HEK293 (cell line): ENCODE measurements at regions not wholly inside any gene's neighbourhood (a gene's known extent, or its start where the extent isn't known, plus 50 kb on each side); places are given as distances from the start of the nearest gene placed in this dataset.

Experiments
- CTCF ChIA-PET: fragments of 350-600 bp; formaldehyde crosslinking; extraction: SDS; loops from one replicate; lab custom pipeline; 2021; ENCODE audit warnings: antibody characterized with exemption; lab: Yijun Ruan, JAX
- POLR2A ChIA-PET: fragments of 300-600 bp; formaldehyde crosslinking; extraction: SDS; loops from one replicate; lab custom pipeline; 2020; ENCODE audit warnings: antibody characterized with exemption, inconsistent platforms; lab: Yijun Ruan, JAX
- H3K27ac ChIP-seq: fragments of 200-500 bp; sonication (Bioruptor generic); 2 replicates; pipeline ENCODE4 v1.5.1; 2014; ENCODE audit warnings: low read depth, low read length, control low read depth, inconsistent platforms; ENCODE audit errors: extremely low read depth
- H3K36me3 ChIP-seq, 2 experiments: fragments of 200-500 bp in 1 of 2; sonication (Bioruptor generic) in 1 of 2; 1 replicate in 1 of 2; 2 replicates in 1 of 2; pipeline ENCODE4 v1.5.1; 2014 to 2017; ENCODE audit warnings: inconsistent platforms in 2 of 2, low read length in 2 of 2; ENCODE audit not compliant: control insufficient read depth in 2 of 2, insufficient read depth in 1 of 2
- H3K4me1 ChIP-seq: fragments of 200-500 bp; sonication (Bioruptor generic); 2 replicates; pipeline ENCODE4 v1.5.1; 2014; ENCODE audit warnings: mild to moderate bottlenecking, low read length, inconsistent platforms; ENCODE audit not compliant: control insufficient read depth, insufficient read depth
- H3K4me3 ChIP-seq: 2 replicates; pipeline ENCODE4 v1.5.1; 2011; ENCODE audit warnings: low read depth, mild to moderate bottlenecking, control low read depth, low read length, moderate library complexity
- H3K9me3 ChIP-seq: fragments of 200-500 bp; sonication (Bioruptor generic); 2 replicates; pipeline ENCODE4 v1.5.1; 2014; ENCODE audit warnings: low read depth, low read length, inconsistent platforms; ENCODE audit not compliant: control insufficient read depth, insufficient read depth
- OSR2 ChIP-seq: fragments of 450-650 bp; formaldehyde crosslinking; IDR thresholded peaks from 2 replicates; pipeline ENCODE4 v1.5.1; 2016; ENCODE audit warnings: missing biosample characterization, missing genetic modification characterization
- OVOL3 ChIP-seq: fragments of 450-650 bp; formaldehyde crosslinking; IDR thresholded peaks from 2 replicates; pipeline ENCODE4 v1.5.1; 2016; ENCODE audit warnings: missing biosample characterization, missing genetic modification characterization
- PRDM1 ChIP-seq: fragments of 450-650 bp; formaldehyde crosslinking; IDR thresholded peaks from 2 replicates; pipeline ENCODE4; 2016; ENCODE audit warnings: missing biosample characterization, missing genetic modification characterization
- SETDB1 ChIP-seq: IDR thresholded peaks from one replicate; pipeline ENCODE4 v1.6.1; 2017; ENCODE audit warnings: mild to moderate bottlenecking, low read length, moderate library complexity, mixed read lengths; ENCODE audit not compliant: insufficient read length
- TCF7L2 ChIP-seq: IDR thresholded peaks from 2 replicates; pipeline ENCODE4 v1.6.1; 2011; ENCODE audit warnings: low read depth, mild to moderate bottlenecking, inconsistent platforms, low read length, moderate library complexity, borderline replicate concordance
- ZFP69B ChIP-seq: fragments of 450-650 bp; formaldehyde crosslinking; IDR thresholded peaks from 2 replicates; pipeline ENCODE4 v1.5.1; 2016; ENCODE audit warnings: missing biosample characterization, missing genetic modification characterization
- ZNF133 ChIP-seq: fragments of 450-650 bp; formaldehyde crosslinking; IDR thresholded peaks from 2 replicates; pipeline ENCODE4 v1.5.1; 2016; ENCODE audit warnings: missing biosample characterization, missing genetic modification characterization
- ZNF184 ChIP-seq: fragments of 450-650 bp; IDR thresholded peaks from 2 replicates; pipeline ENCODE4 v1.5.1; 2018; ENCODE audit warnings: missing biosample characterization, mild to moderate bottlenecking, missing genetic modification characterization
- ZNF211 ChIP-seq: fragments of 450-650 bp; formaldehyde crosslinking; IDR thresholded peaks from 2 replicates; pipeline ENCODE4 v1.5.1; 2016; ENCODE audit warnings: low read depth, missing biosample characterization, missing genetic modification characterization
- ZNF248 ChIP-seq: fragments of 450-650 bp; formaldehyde crosslinking; IDR thresholded peaks from 2 replicates; pipeline ENCODE4 v1.5.1; 2017; ENCODE audit warnings: missing biosample characterization, missing genetic modification characterization
- ZNF404 ChIP-seq: fragments of 450-650 bp; formaldehyde crosslinking; IDR thresholded peaks from 2 replicates; pipeline ENCODE4 v1.5.1; 2017; ENCODE audit warnings: missing biosample characterization, missing genetic modification characterization
- ZNF501 ChIP-seq: fragments of 450-650 bp; formaldehyde crosslinking; IDR thresholded peaks from 2 replicates; pipeline ENCODE4 v1.5.1; 2016; ENCODE audit warnings: missing biosample characterization, missing genetic modification characterization
- ZNF514 ChIP-seq: fragments of 450-650 bp; formaldehyde crosslinking; IDR thresholded peaks from 2 replicates; pipeline ENCODE4 v1.5.1; 2016; ENCODE audit warnings: missing biosample characterization, missing genetic modification characterization
- ZNF571 ChIP-seq: fragments of 450-650 bp; formaldehyde crosslinking; IDR thresholded peaks from 2 replicates; pipeline ENCODE4 v1.5.0; 2017; ENCODE audit warnings: missing biosample characterization, missing genetic modification characterization
- ZNF621 ChIP-seq: fragments of 450-650 bp; formaldehyde crosslinking; IDR thresholded peaks from 2 replicates; pipeline ENCODE4 v1.5.1; 2017; ENCODE audit warnings: missing biosample characterization, missing genetic modification characterization
- ZNF623 ChIP-seq: fragments of 450-650 bp; formaldehyde crosslinking; IDR thresholded peaks from 2 replicates; pipeline ENCODE4 v1.5.1; 2016; ENCODE audit warnings: missing biosample characterization, missing genetic modification characterization
- ZNF677 ChIP-seq: fragments of 450-650 bp; IDR thresholded peaks from 2 replicates; pipeline ENCODE4 v1.5.0; 2018; ENCODE audit warnings: missing biosample characterization, mild to moderate bottlenecking, missing genetic modification characterization, moderate library complexity
- TF ChIP-seq, protein P1 (sequence below): fragments of 450-650 bp; formaldehyde crosslinking; IDR thresholded peaks from 2 replicates; pipeline ENCODE4 v1.5.1; 2016; ENCODE audit warnings: missing biosample characterization, missing genetic modification characterization
- TF ChIP-seq, protein P2 (sequence below): fragments of 450-650 bp; formaldehyde crosslinking; IDR thresholded peaks from 2 replicates; pipeline ENCODE4 v1.5.1; 2016; ENCODE audit warnings: missing biosample characterization, missing genetic modification characterization
- TF ChIP-seq, protein P3 (sequence below): fragments of 450-650 bp; formaldehyde crosslinking; IDR thresholded peaks from 2 replicates; pipeline ENCODE4 v1.5.1; 2016; ENCODE audit warnings: missing biosample characterization, missing genetic modification characterization
- TF ChIP-seq, protein P4 (sequence below): IDR thresholded peaks from 2 replicates; pipeline ENCODE4 v1.6.1; 2011; ENCODE audit warnings: mild to moderate bottlenecking, low read depth, low read length, borderline replicate concordance
- TF ChIP-seq, protein P5 (sequence below): fragments of 450-650 bp; formaldehyde crosslinking; IDR thresholded peaks from 2 replicates; pipeline ENCODE4 v1.5.1; 2016; ENCODE audit warnings: missing biosample characterization, missing genetic modification characterization

DNA sequence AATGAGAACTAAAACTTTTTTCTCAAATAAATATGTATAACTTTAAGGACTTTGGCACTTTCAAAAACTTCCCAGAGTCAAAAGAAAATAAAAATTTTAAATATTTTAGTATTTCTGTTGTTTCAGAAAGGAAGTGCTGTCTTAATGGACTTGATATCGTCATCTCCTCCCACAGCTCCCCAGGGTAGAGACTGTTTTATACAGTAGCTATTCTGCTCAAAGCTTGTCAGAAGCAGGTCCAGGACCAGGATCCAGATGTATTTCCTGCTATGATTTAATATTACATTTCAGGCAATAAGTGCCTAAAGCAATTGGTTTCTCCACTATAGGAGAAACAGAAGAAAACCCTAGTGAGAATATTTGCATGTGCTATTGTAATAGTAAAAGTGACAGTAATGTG, 218.5 kb upstream of the G2E3 start (continued):
- TF ChIP-seq ZNF571 (tag by site-specific recombination): no peak
- no peak for TF ChIP-seq TCF7L2
- TF ChIP-seq ZNF404 (tag by site-specific recombination): no peak
- TF ChIP-seq ZNF623 (tag by site-specific recombination): no peak

DNA sequence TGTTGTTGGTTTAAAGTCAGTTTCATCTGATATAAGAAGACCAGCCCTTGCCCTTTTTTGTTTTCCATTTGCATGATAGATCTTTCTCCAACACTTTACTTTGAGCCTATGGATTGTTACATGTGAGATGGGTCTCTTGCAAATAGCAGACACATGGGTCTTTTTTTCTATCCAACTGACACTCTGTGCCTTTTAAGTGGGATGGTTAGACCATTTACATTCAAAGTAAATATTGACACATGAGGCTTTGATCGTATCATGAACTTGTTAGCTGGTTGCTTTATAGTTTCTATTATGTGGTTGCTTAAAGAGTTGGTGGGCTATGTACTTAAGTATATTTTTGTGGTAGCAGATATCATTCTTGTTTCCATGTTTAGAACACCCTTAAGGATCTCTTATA, 213.4 kb upstream of the G2E3 start:
- Histone ChIP-seq H3K9me3 (no peaks in the 10 kb centered on the region), H3K27ac (no peak overlapping the region)
- CTCF ChIA-PET: interaction anchor here (1.5 kb wide), 1 partner anchor 75 kb away, joined by 8 read pairs; no protein-coding TSS in a partner anchor
- TF ChIP-seq ZNF133 (no peak), SETDB1 (peak; percentile 35)
- TF ChIP-seq, all 188 proteins: peak for 1
- Histone ChIP-seq H3K36me3 (no peaks in the 10 kb centered on the region), H3K4me3 (no peak overlapping the region), H3K4me1 (no peaks in the 10 kb centered on the region)
- POLR2A ChIA-PET: no interaction called here

DNA sequence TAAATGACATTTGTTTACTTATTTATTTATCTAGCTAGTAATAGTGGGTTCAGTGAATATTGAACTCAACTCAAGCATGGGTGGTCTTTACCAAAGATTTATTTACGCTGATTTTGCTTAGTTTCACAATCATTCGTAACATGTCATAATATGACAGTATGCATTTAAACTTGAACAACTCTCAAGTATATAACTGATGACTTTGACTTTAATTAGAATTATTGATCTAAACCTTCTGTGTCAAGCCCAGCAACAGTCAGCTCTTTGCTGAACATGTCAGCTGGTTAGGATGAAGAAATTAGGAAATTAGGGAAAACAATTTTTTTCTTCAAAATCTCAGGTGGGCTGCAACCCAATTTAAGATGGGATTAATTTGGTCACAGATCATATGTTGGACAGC, 210.5 kb upstream of the G2E3 start:
- ChIA-PET CTCF (interaction anchor here (1.7 kb wide), 1 partner anchor 65 kb away, joined by 5 read pairs; no protein-coding TSS in a partner anchor), POLR2A (no interaction called here)
- TF ChIP-seq ZNF677 (no peak), ZFP69B (no peak), ZNF621 (tag by site-specific recombination) (no peak), OVOL3 (tag by site-specific recombination) (no peak), ZNF184 (tag by site-specific recombination) (no peak), PRDM1 (tag by site-specific recombination) (no peak), ZNF211 (tag by site-specific recombination) (no peak), ZNF248 (tag by site-specific recombination) (no peak), ZNF501 (tag by site-specific recombination) (no peak), ZNF514 (tag by site-specific recombination) (no peak), OSR2 (tag by site-specific recombination) (no peak), TCF7L2 (no peak)
- TF ChIP-seq, protein P1, sequence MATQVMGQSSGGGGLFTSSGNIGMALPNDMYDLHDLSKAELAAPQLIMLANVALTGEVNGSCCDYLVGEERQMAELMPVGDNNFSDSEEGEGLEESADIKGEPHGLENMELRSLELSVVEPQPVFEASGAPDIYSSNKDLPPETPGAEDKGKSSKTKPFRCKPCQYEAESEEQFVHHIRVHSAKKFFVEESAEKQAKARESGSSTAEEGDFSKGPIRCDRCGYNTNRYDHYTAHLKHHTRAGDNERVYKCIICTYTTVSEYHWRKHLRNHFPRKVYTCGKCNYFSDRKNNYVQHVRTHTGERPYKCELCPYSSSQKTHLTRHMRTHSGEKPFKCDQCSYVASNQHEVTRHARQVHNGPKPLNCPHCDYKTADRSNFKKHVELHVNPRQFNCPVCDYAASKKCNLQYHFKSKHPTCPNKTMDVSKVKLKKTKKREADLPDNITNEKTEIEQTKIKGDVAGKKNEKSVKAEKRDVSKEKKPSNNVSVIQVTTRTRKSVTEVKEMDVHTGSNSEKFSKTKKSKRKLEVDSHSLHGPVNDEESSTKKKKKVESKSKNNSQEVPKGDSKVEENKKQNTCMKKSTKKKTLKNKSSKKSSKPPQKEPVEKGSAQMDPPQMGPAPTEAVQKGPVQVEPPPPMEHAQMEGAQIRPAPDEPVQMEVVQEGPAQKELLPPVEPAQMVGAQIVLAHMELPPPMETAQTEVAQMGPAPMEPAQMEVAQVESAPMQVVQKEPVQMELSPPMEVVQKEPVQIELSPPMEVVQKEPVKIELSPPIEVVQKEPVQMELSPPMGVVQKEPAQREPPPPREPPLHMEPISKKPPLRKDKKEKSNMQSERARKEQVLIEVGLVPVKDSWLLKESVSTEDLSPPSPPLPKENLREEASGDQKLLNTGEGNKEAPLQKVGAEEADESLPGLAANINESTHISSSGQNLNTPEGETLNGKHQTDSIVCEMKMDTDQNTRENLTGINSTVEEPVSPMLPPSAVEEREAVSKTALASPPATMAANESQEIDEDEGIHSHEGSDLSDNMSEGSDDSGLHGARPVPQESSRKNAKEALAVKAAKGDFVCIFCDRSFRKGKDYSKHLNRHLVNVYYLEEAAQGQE (tag by site-specific recombination): no peak
- TF ChIP-seq, protein P2, sequence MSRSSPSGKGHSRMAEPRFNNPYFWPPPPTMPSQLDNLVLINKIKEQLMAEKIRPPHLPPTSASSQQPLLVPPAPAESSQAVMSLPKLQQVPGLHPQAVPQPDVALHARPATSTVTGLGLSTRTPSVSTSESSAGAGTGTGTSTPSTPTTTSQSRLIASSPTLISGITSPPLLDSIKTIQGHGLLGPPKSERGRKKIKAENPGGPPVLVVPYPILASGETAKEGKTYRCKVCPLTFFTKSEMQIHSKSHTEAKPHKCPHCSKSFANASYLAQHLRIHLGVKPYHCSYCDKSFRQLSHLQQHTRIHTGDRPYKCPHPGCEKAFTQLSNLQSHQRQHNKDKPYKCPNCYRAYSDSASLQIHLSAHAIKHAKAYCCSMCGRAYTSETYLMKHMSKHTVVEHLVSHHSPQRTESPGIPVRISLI (tag by site-specific recombination): no peak
- TF ChIP-seq, protein P3, sequence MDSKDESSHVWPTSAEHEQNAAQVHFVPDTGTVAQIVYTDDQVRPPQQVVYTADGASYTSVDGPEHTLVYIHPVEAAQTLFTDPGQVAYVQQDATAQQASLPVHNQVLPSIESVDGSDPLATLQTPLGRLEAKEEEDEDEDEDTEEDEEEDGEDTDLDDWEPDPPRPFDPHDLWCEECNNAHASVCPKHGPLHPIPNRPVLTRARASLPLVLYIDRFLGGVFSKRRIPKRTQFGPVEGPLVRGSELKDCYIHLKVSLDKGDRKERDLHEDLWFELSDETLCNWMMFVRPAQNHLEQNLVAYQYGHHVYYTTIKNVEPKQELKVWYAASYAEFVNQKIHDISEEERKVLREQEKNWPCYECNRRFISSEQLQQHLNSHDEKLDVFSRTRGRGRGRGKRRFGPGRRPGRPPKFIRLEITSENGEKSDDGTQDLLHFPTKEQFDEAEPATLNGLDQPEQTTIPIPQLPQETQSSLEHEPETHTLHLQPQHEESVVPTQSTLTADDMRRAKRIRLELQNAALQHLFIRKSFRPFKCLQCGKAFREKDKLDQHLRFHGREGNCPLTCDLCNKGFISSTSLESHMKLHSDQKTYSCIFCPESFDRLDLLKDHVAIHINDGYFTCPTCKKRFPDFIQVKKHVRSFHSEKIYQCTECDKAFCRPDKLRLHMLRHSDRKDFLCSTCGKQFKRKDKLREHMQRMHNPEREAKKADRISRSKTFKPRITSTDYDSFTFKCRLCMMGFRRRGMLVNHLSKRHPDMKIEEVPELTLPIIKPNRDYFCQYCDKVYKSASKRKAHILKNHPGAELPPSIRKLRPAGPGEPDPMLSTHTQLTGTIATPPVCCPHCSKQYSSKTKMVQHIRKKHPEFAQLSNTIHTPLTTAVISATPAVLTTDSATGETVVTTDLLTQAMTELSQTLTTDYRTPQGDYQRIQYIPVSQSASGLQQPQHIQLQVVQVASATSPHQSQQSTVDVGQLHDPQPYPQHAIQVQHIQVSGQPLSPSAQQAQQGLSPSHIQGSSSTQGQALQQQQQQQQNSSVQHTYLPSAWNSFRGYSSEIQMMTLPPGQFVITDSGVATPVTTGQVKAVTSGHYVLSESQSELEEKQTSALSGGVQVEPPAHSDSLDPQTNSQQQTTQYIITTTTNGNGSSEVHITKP (tag by site-specific recombination): no peak
- TF ChIP-seq, protein P4, sequence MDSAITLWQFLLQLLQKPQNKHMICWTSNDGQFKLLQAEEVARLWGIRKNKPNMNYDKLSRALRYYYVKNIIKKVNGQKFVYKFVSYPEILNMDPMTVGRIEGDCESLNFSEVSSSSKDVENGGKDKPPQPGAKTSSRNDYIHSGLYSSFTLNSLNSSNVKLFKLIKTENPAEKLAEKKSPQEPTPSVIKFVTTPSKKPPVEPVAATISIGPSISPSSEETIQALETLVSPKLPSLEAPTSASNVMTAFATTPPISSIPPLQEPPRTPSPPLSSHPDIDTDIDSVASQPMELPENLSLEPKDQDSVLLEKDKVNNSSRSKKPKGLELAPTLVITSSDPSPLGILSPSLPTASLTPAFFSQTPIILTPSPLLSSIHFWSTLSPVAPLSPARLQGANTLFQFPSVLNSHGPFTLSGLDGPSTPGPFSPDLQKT: no peak
- TF ChIP-seq, protein P5, sequence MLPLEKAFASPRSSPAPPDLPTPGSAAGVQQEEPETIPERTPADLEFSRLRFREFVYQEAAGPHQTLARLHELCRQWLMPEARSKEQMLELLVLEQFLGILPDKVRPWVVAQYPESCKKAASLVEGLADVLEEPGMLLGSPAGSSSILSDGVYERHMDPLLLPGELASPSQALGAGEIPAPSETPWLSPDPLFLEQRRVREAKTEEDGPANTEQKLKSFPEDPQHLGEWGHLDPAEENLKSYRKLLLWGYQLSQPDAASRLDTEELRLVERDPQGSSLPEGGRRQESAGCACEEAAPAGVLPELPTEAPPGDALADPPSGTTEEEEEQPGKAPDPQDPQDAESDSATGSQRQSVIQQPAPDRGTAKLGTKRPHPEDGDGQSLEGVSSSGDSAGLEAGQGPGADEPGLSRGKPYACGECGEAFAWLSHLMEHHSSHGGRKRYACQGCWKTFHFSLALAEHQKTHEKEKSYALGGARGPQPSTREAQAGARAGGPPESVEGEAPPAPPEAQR (tag by site-specific recombination): no peak
- H3K4me3 ChIP-seq: no peak overlapping the region
- no peaks in the 10 kb centered on the region for H3K9me3 ChIP-seq
- H3K27ac ChIP-seq: no peak overlapping the region
- no peaks in the 10 kb centered on the region for H3K36me3 ChIP-seq
- H3K4me1 ChIP-seq: no peaks in the 10 kb centered on the region
